PC-3 (cell line): ENCODE measurements at regions not wholly inside any gene's neighbourhood (a gene's known extent, or its start where the extent isn't known, plus 50 kb on each side); places are given as distances from the start of the nearest gene placed in this dataset.

ENCODE experiments used
- CTCF ChIP-seq: fragments of 300-600 bp; sonication (generic); conservative IDR thresholded peaks from 2 replicates; pipeline ENCODE4 v1.5.1; 2017; ENCODE audit warnings: antibody characterized with exemption, low read depth, mild to moderate bottlenecking, low read length
- EZH2phosphoT487 ChIP-seq: fragments of 300-600 bp; sonication (generic); IDR thresholded peaks from 2 replicates; pipeline ENCODE4 v1.6.1; 2018; ENCODE audit warnings: mild to moderate bottlenecking, antibody characterized with exemption, low read length, borderline replicate concordance

GRCh38 chr5:123987956-123988355 is 476.0 kb downstream of the CSNK1G3 start:
- no peak for TF ChIP-seq CTCF
- TF ChIP-seq EZH2phosphoT487 = no peak
